Suppressor macrophage treated with lipopolysaccharide for 1 hour (primary cell): ENCODE measurements at regions not wholly inside any gene's neighbourhood (a gene's known extent, or its start where the extent isn't known, plus 50 kb on each side); places are given as distances from the start of the nearest gene placed in this dataset.

Source experiments
- DNase-seq, 3 donors: peaks; one replicate each; pipeline ENCODE4 v3.0.0-alpha.2; 2020 to 2022

- no peak for DNase-seq
Observed at GRCh38 chr7:8380130-8380529, 53.3 kb upstream of the NXPH1 start.

GRCh38 chr7:8382004-8382730 is 51.2 kb upstream of the NXPH1 start:
- DNase-seq = no peak
